AG04450 (cell line): ENCODE measurements at regions not wholly inside any gene's neighbourhood (a gene's known extent, or its start where the extent isn't known, plus 50 kb on each side); places are given as distances from the start of the nearest gene placed in this dataset.

Source experiments
- CTCF ChIA-PET: fragments of 300-600, 350-600 bp; formaldehyde crosslinking; extraction: SDS; loops from one replicate; lab custom pipeline; 2022; ENCODE audit warnings: antibody characterized with exemption, inconsistent platforms; lab: Charles Lee
- POLR2A ChIA-PET: fragments of 350-600 bp; formaldehyde crosslinking; extraction: SDS; loops from one replicate; lab custom pipeline; 2021; ENCODE audit warnings: antibody characterized with exemption, inconsistent platforms; lab: Yijun Ruan, JAX
- DNase-seq: peaks from one replicate; pipeline ENCODE4 v3.0.0-alpha.2; 2011; ENCODE audit warnings: low read depth, low spot score
- H3K27ac ChIP-seq: one replicate; pipeline ENCODE4 v1.5.1; 2012; ENCODE audit warnings: low read depth, low read length, control low read depth
- H3K27me3 ChIP-seq: one replicate; pipeline ENCODE4 v1.6.0; 2012; ENCODE audit warnings: low read length; ENCODE audit not compliant: control insufficient read depth, insufficient read depth
- H3K4me3 ChIP-seq: 2 replicates; pipeline ENCODE4 v1.5.1; 2011; ENCODE audit warnings: mild to moderate bottlenecking, low read depth, low read length, control low read depth
- H3K9me3 ChIP-seq: 2 replicates; pipeline ENCODE4 v1.5.1; 2012; ENCODE audit warnings: low read length; ENCODE audit not compliant: control insufficient read depth, insufficient read depth
- CTCF ChIP-seq: IDR thresholded peaks from 2 replicates; pipeline ENCODE4 v1.5.1; 2011; ENCODE audit warnings: low read depth, low read length, control low read depth, inconsistent platforms

- no peak for DNase-seq
- Histone ChIP-seq H3K9me3 (no peaks in the 10 kb centered on the region), H3K4me3 (no peak overlapping the region), H3K27me3 (no peaks in the 10 kb centered on the region), H3K27ac (no peak overlapping the region)
- POLR2A ChIA-PET: no interaction called here
- no peak for TF ChIP-seq CTCF
- CTCF ChIA-PET: no interaction called here
Observed at GRCh38 chr20:17803765-17804164, 104.0 kb downstream of the BANF2 start.

- Histone ChIP-seq H3K27me3 (no peaks in the 10 kb centered on the region), H3K9me3 (no peaks in the 10 kb centered on the region), H3K27ac (no peak overlapping the region), H3K4me3 (no peak overlapping the region)
- POLR2A ChIA-PET: interaction anchor here (0.6 kb wide), 1 partner anchor 57 kb away, joined by 3 read pairs; no protein-coding TSS in a partner anchor
- TF ChIP-seq CTCF: no peak
- no peak for DNase-seq
- CTCF ChIA-PET: no interaction called here
Observed at GRCh38 chr20:17799575-17800227, 99.9 kb downstream of the BANF2 start.

- no peak overlapping the region for H3K27ac ChIP-seq
- peaks cover 1% of the 10 kb centered on the region for H3K9me3 ChIP-seq
- H3K4me3 ChIP-seq: no peak overlapping the region
- ChIA-PET POLR2A (no interaction called here), CTCF (no interaction called here)
- H3K27me3 ChIP-seq: no peaks in the 10 kb centered on the region
- no peak for DNase-seq
- no peak for TF ChIP-seq CTCF
Observed at GRCh38 chr20:17798601-17799000, 98.8 kb downstream of the BANF2 start.

GRCh38 chr20:17797579-17797978, 97.8 kb downstream of the BANF2 start:
- no peak for TF ChIP-seq CTCF
- POLR2A ChIA-PET: interaction anchor here (2.9 kb wide), 1 partner anchor 115 kb away, joined by 11 read pairs; the partner anchor contains the start of gene RRBP1
- H3K9me3 ChIP-seq: peaks cover 5% of the 10 kb centered on the region
- no peak overlapping the region for H3K4me3 ChIP-seq
- H3K27me3 ChIP-seq: no peaks in the 10 kb centered on the region
- CTCF ChIA-PET: no interaction called here
- no peak for DNase-seq
- no peak overlapping the region for H3K27ac ChIP-seq

- H3K27me3 ChIP-seq: peaks cover 2% of the 10 kb centered on the region
- no peak overlapping the region for H3K4me3 ChIP-seq
- H3K9me3 ChIP-seq: peaks cover 5% of the 10 kb centered on the region
- ChIA-PET CTCF (no interaction called here), POLR2A (interaction anchor here (2.9 kb wide), 1 partner anchor 115 kb away, joined by 11 read pairs; the partner anchor contains the start of gene RRBP1)
- no peak for TF ChIP-seq CTCF
- H3K27ac ChIP-seq: no peak overlapping the region
- DNase-seq: no peak
Observed at GRCh38 chr20:17797161-17797560, 97.4 kb downstream of the BANF2 start.
